ENCODE measurements at regions not wholly inside any gene's neighbourhood (a gene's known extent, or its start where the extent isn't known, plus 50 kb on each side); places are given as distances from the start of the nearest gene placed in this dataset.

GRCh38 chr5:56763711-56764466 lies 51.5 kb upstream of the MAP3K1 start:
- no peaks in the 10 kb centered on the region for H3K36me3 Mint-ChIP-seq (ENCODE audit: insufficient read depth, unreplicated experiment)
- no peaks in the 10 kb centered on the region for H3K27me3 Mint-ChIP-seq (ENCODE audit: insufficient read depth, unreplicated experiment)
- peak overlapping the region; percentile 17 for H3K27ac Mint-ChIP-seq (ENCODE audit: low read depth, unreplicated experiment)
- H3K4me3 Mint-ChIP-seq (ENCODE audit: unreplicated experiment) = no peak overlapping the region
- no TSS peak for BruUV-seq (replicated peaks)
- POLR2A ChIA-PET = no interaction called here
- no peaks in the 10 kb centered on the region for H3K9me3 Mint-ChIP-seq (ENCODE audit: unreplicated experiment)
- no peak for TF ChIP-seq CTCF (IDR thresholded peaks at IDR 0.05; ENCODE audit: unreplicated experiment)
- peaks cover 12% of the 10 kb centered on the region for H3K4me1 Mint-ChIP-seq (ENCODE audit: insufficient read depth, unreplicated experiment)
- peak; percentile 31 for DNase-seq (ENCODE audit: unreplicated experiment)
- intact Hi-C loops (cut with micrococcal nuclease) = no loop called here
- CTCF ChIA-PET = interaction anchor here (0.8 to 1.2 kb wide), 2 partner anchors 16 to 492 kb away, joined by 3 read pairs; no protein-coding TSS in a partner anchor

- H3K27ac Mint-ChIP-seq (ENCODE audit: low read depth, unreplicated experiment) = no peak overlapping the region
- intact Hi-C loops (cut with micrococcal nuclease) = no loop called here
- ChIA-PET POLR2A (interaction anchor here (0.9 kb wide), 1 partner anchor 52 kb away, joined by 3 read pairs; the partner anchor contains the start of gene MAP3K1), CTCF (interaction anchor here (0.6 kb wide), 1 partner anchor 47 kb away, joined by 3 read pairs; no protein-coding TSS in a partner anchor)
- no peaks in the 10 kb centered on the region for H3K9me3 Mint-ChIP-seq (ENCODE audit: unreplicated experiment)
- H3K27me3 Mint-ChIP-seq (ENCODE audit: insufficient read depth, unreplicated experiment) = no peaks in the 10 kb centered on the region
- TF ChIP-seq CTCF (IDR thresholded peaks at IDR 0.05; ENCODE audit: unreplicated experiment) = no peak
- H3K36me3 Mint-ChIP-seq (ENCODE audit: insufficient read depth, unreplicated experiment) = no peaks in the 10 kb centered on the region
- no peak overlapping the region for H3K4me3 Mint-ChIP-seq (ENCODE audit: unreplicated experiment)
- no peak for DNase-seq (ENCODE audit: unreplicated experiment)
- peaks cover 12% of the 10 kb centered on the region for H3K4me1 Mint-ChIP-seq (ENCODE audit: insufficient read depth, unreplicated experiment)
- BruUV-seq (replicated peaks) = no TSS peak
These were observed 52.2 kb upstream of the MAP3K1 start for GRCh38 chr5:56763182-56763581.

- POLR2A ChIA-PET = interaction anchor here (0.9 to 1.1 kb wide), 2 partner anchors 9 to 17 kb away, joined by 4 to 5 read pairs; no protein-coding TSS in a partner anchor
- Mint-ChIP-seq H3K4me1 (ENCODE audit: insufficient read depth, unreplicated experiment) (peaks cover 21% of the 10 kb centered on the region), H3K36me3 (ENCODE audit: insufficient read depth, unreplicated experiment) (no peaks in the 10 kb centered on the region), H3K27ac (ENCODE audit: low read depth, unreplicated experiment) (no peak overlapping the region), H3K9me3 (ENCODE audit: unreplicated experiment) (no peaks in the 10 kb centered on the region), H3K27me3 (ENCODE audit: insufficient read depth, unreplicated experiment) (no peaks in the 10 kb centered on the region), H3K4me3 (ENCODE audit: unreplicated experiment) (no peak overlapping the region)
- intact Hi-C loops (cut with micrococcal nuclease) = no loop called here
- BruUV-seq (replicated peaks) = no TSS peak
- no peak for TF ChIP-seq CTCF (IDR thresholded peaks at IDR 0.05; ENCODE audit: unreplicated experiment)
- CTCF ChIA-PET = interaction anchor here (0.6 kb wide), 1 partner anchor 1068 kb away, joined by 3 read pairs; no protein-coding TSS in a partner anchor
- DNase-seq (ENCODE audit: unreplicated experiment) = no peak
These were observed 54.0 kb upstream of the MAP3K1 start for GRCh38 chr5:56761151-56761885.

- CTCF ChIA-PET = no interaction called here
- H3K4me1 Mint-ChIP-seq (ENCODE audit: insufficient read depth, unreplicated experiment) = peaks cover 21% of the 10 kb centered on the region
- no TSS peak for BruUV-seq (replicated peaks)
These were observed 54.6 kb upstream of the MAP3K1 start for GRCh38 chr5:56760723-56761122.

More at GRCh38 chr5:56760723-56761122, 54.6 kb upstream of the MAP3K1 start:
- H3K36me3 Mint-ChIP-seq (ENCODE audit: insufficient read depth, unreplicated experiment) = no peaks in the 10 kb centered on the region
- H3K27ac Mint-ChIP-seq (ENCODE audit: low read depth, unreplicated experiment) = no peak overlapping the region
- no peak overlapping the region for H3K4me3 Mint-ChIP-seq (ENCODE audit: unreplicated experiment)
- POLR2A ChIA-PET = interaction anchor here (0.9 to 1.1 kb wide), 2 partner anchors 10 to 17 kb away, joined by 4 to 5 read pairs; no protein-coding TSS in a partner anchor
- no peak for DNase-seq (ENCODE audit: unreplicated experiment)
- no peak for TF ChIP-seq CTCF (IDR thresholded peaks at IDR 0.05; ENCODE audit: unreplicated experiment)
- intact Hi-C loops (cut with micrococcal nuclease) = no loop called here
- no peaks in the 10 kb centered on the region for H3K27me3 Mint-ChIP-seq (ENCODE audit: insufficient read depth, unreplicated experiment)
- no peaks in the 10 kb centered on the region for H3K9me3 Mint-ChIP-seq (ENCODE audit: unreplicated experiment)

Data from MCF 10A (cell line).